H9 (cell line): ENCODE measurements at regions not wholly inside any gene's neighbourhood (a gene's known extent, or its start where the extent isn't known, plus 50 kb on each side); places are given as distances from the start of the nearest gene placed in this dataset.

Experiments used
- DNase-seq: peaks from one replicate; pipeline ENCODE4 v3.0.0-alpha.2; 2017
- H2AFZ ChIP-seq: one replicate; pipeline ENCODE4 v1.6.1; 2013; ENCODE audit warnings: mild to moderate bottlenecking, low read length, control low read depth, moderate library complexity
- H2AK5ac ChIP-seq: 2 replicates; pipeline ENCODE4 v1.6.1; 2013; ENCODE audit warnings: low read length, control low read depth, mixed read lengths; ENCODE audit not compliant: insufficient read length
- H2BK120ac ChIP-seq: one replicate; pipeline ENCODE4 v1.6.1; 2013; ENCODE audit warnings: low read depth, mild to moderate bottlenecking, low read length, control low read depth, inconsistent platforms; ENCODE audit not compliant: poor library complexity, severe bottlenecking
- H2BK12ac ChIP-seq: 2 replicates; pipeline ENCODE4 v1.6.1; 2013; ENCODE audit warnings: low read length, control low read depth, mixed read lengths, low read depth; ENCODE audit not compliant: insufficient read length
- H2BK15ac ChIP-seq: 2 replicates; pipeline ENCODE4 v1.6.1; 2013; ENCODE audit warnings: low read depth, low read length, control low read depth
- H2BK20ac ChIP-seq: one replicate; pipeline ENCODE4 v1.6.1; 2013; ENCODE audit warnings: low read depth, mild to moderate bottlenecking, low read length, control low read depth, inconsistent platforms; ENCODE audit not compliant: poor library complexity, severe bottlenecking
- H2BK5ac ChIP-seq: 2 replicates; pipeline ENCODE4 v1.6.1; 2013; ENCODE audit warnings: low read length, control low read depth, mixed read lengths; ENCODE audit not compliant: insufficient read length
- H3K14ac ChIP-seq: 2 replicates; pipeline ENCODE4 v1.6.1; 2013; ENCODE audit warnings: low read length, control low read depth; ENCODE audit not compliant: insufficient read depth
- H3K18ac ChIP-seq: 2 replicates; pipeline ENCODE4 v1.6.1; 2013; ENCODE audit warnings: low read depth, mild to moderate bottlenecking, mixed read lengths, low read length, control low read depth; ENCODE audit not compliant: insufficient read length
- H3K23ac ChIP-seq: 2 replicates; pipeline ENCODE4 v1.6.1; 2013; ENCODE audit warnings: low read length, control low read depth, mixed read lengths, low read depth; ENCODE audit not compliant: insufficient read length
- H3K23me2 ChIP-seq: 2 replicates; pipeline ENCODE4 v1.6.1; 2013; ENCODE audit warnings: low read depth, mild to moderate bottlenecking, mixed read lengths, low read length, control low read depth; ENCODE audit not compliant: insufficient read length, poor library complexity, severe bottlenecking
- H3K27ac ChIP-seq: 2 replicates; pipeline ENCODE4 v1.5.1; 2013; ENCODE audit warnings: low read length, control low read depth, mixed read lengths, low read depth; ENCODE audit not compliant: insufficient read length
- H3K27me3 ChIP-seq: 2 replicates; pipeline ENCODE4 v1.6.1; 2013; ENCODE audit warnings: low read length, control low read depth, inconsistent platforms; ENCODE audit not compliant: insufficient read depth
- H3K4ac ChIP-seq: 2 replicates; pipeline ENCODE4 v1.6.1; 2013; ENCODE audit warnings: low read depth, mild to moderate bottlenecking, control low read depth, inconsistent platforms, low read length, moderate library complexity
- H3K4me1 ChIP-seq: 2 replicates; pipeline ENCODE4 v1.6.1; 2013; ENCODE audit warnings: low read length, control low read depth, inconsistent platforms; ENCODE audit not compliant: insufficient read depth
- H3K4me2 ChIP-seq: 2 replicates; pipeline ENCODE4 v1.6.1; 2013; ENCODE audit warnings: low read length, control low read depth, mixed read lengths; ENCODE audit not compliant: insufficient read length, insufficient read depth
- H3K56ac ChIP-seq: 2 replicates; pipeline ENCODE4 v1.6.1; 2013; ENCODE audit warnings: low read depth, mild to moderate bottlenecking, mixed read lengths, low read length, control low read depth; ENCODE audit not compliant: insufficient read length
- H3K79me1 ChIP-seq: 2 replicates; pipeline ENCODE4 v1.6.1; 2013; ENCODE audit warnings: low read depth, mild to moderate bottlenecking, moderate library complexity, low read length, control low read depth, inconsistent platforms; ENCODE audit not compliant: insufficient read depth, poor library complexity, severe bottlenecking
- H3K79me2 ChIP-seq: 2 replicates; pipeline ENCODE4 v1.6.1; 2013; ENCODE audit warnings: low read length, control low read depth, inconsistent platforms; ENCODE audit not compliant: insufficient read depth
- H3K9ac ChIP-seq: 2 replicates; pipeline ENCODE4 v1.6.1; 2013; ENCODE audit warnings: low read length, control low read depth, mixed read lengths; ENCODE audit not compliant: insufficient read length; ENCODE audit errors: extremely low read depth
- H3K9me3 ChIP-seq: one replicate; pipeline ENCODE4 v1.6.1; 2013; ENCODE audit warnings: low read depth, low read length, inconsistent platforms; ENCODE audit not compliant: control insufficient read depth
- H3T11ph ChIP-seq: one replicate; pipeline ENCODE4 v1.6.1; 2013; ENCODE audit warnings: mild to moderate bottlenecking, low read length, control low read depth, inconsistent platforms
- H4K20me1 ChIP-seq: one replicate; pipeline ENCODE4 v1.6.1; 2013; ENCODE audit not compliant: control insufficient read depth, insufficient read length, insufficient read depth
- H4K5ac ChIP-seq: 2 replicates; pipeline ENCODE4 v1.6.1; 2013; ENCODE audit warnings: low read depth, mild to moderate bottlenecking, mixed read lengths, low read length, control low read depth; ENCODE audit not compliant: insufficient read length
- H4K8ac ChIP-seq: replicated peaks from 2 replicates; pipeline ENCODE4 v1.6.1; 2013; ENCODE audit warnings: low read length, control low read depth, mixed read lengths, low read depth; ENCODE audit not compliant: insufficient read length
- H4K91ac ChIP-seq: 2 replicates; pipeline ENCODE4 v1.6.1; 2013; ENCODE audit warnings: low read depth, mild to moderate bottlenecking, moderate library complexity, mixed read lengths, low read length, control low read depth; ENCODE audit not compliant: insufficient read length
- H3K27ac Mint-ChIP-seq, 3 experiments: 2 replicates in 2 of 3; 3 replicates in 1 of 3; pipeline ENCODE4 v1.8.0; 2020 to 2021; ENCODE audit warnings: mixed read lengths in 3 of 3, mild to moderate bottlenecking in 1 of 3, moderate library complexity in 1 of 3
- H3K27me3 Mint-ChIP-seq: 2 replicates; pipeline ENCODE4 v1.8.0; 2021; ENCODE audit warnings: low read depth, mild to moderate bottlenecking, moderate library complexity, mixed read lengths
- H3K36me3 Mint-ChIP-seq, 3 experiments: 2 replicates in 2 of 3; 3 replicates in 1 of 3; pipeline ENCODE4 v1.8.0; 2020 to 2021; ENCODE audit warnings: low read depth in 3 of 3, mixed read lengths in 3 of 3; ENCODE audit not compliant: insufficient read depth in 1 of 3
- H3K4me1 Mint-ChIP-seq, 2 experiments: 2 replicates each; pipeline ENCODE4 v1.8.0; 2020; ENCODE audit warnings: mixed read lengths in 2 of 2
- H3K4me3 Mint-ChIP-seq, 2 experiments: 2 replicates in 1 of 2; 3 replicates in 1 of 2; pipeline ENCODE4 v1.8.0; 2020 to 2021; ENCODE audit warnings: mild to moderate bottlenecking in 2 of 2, mixed read lengths in 2 of 2, moderate library complexity in 1 of 2
- H3K9me3 Mint-ChIP-seq, 2 experiments: 2 replicates in 1 of 2; 3 replicates in 1 of 2; pipeline ENCODE4 v1.8.0; 2020; ENCODE audit warnings: mild to moderate bottlenecking in 2 of 2, mixed read lengths in 2 of 2, moderate library complexity in 1 of 2
- CTCF ChIP-seq: fragments of 200-600 bp; sonication (generic); conservative IDR thresholded peaks from 3 replicates; pipeline ENCODE4 v1.8.0; 2021; ENCODE audit warnings: antibody characterized with exemption, mild to moderate bottlenecking
- WGBS: extraction: QIAGEN DNeasy Blood & Tissue Kit; methylation state at CpG from one replicate; pipeline ENCODE4 v1.1.7; 2013; ENCODE audit warnings: missing lambda C conversion rate, low lambda C conversion rate, mixed read lengths; ENCODE audit not compliant: insufficient read length; ENCODE audit errors: extremely low coverage; 5-methylcytosine and 5-hydroxymethylcytosine counted together

- no peak overlapping the region for H2BK15ac ChIP-seq
- H3K9me3 Mint-ChIP-seq: no peaks in the 10 kb centered on the region; a peak in 1 of 5 replicates
- H2BK20ac ChIP-seq: no peak overlapping the region
- H3K9me3 ChIP-seq: no peaks in the 10 kb centered on the region
- no peak overlapping the region for H2BK120ac ChIP-seq
- H3K14ac ChIP-seq: no peak overlapping the region
- no peak overlapping the region for H2BK12ac ChIP-seq
- no peak overlapping the region for H3K18ac ChIP-seq
- no peak overlapping the region for H3T11ph ChIP-seq
- no peaks in the 10 kb centered on the region for H3K27me3 Mint-ChIP-seq
- H3K23ac ChIP-seq: no peak overlapping the region
- H3K36me3 Mint-ChIP-seq: peaks cover 0 to 4% (median 0%) of the 10 kb centered on the region in 3 experiments; a peak in 1 of 7 replicates
- no peak for TF ChIP-seq CTCF
- DNase-seq: no peak
- no peak overlapping the region for H2AK5ac ChIP-seq
- H2AFZ ChIP-seq: no peak overlapping the region
- H3K27me3 ChIP-seq: no peaks in the 10 kb centered on the region
- H3K9ac ChIP-seq: no peak overlapping the region
- H3K79me2 ChIP-seq: no peaks in the 10 kb centered on the region
- H3K4ac ChIP-seq: no peak overlapping the region
- no peaks in the 10 kb centered on the region for H3K23me2 ChIP-seq
- H2BK5ac ChIP-seq: no peak overlapping the region
- H3K27ac Mint-ChIP-seq: peak overlapping the region in 2 of 3 experiments; percentile 70 to 84; a peak in 3 of 7 replicates
- no peak overlapping the region for H3K56ac ChIP-seq
- no peak overlapping the region for H3K4me2 ChIP-seq
- no peak overlapping the region for H4K8ac ChIP-seq
- H4K91ac ChIP-seq: no peak overlapping the region
- H4K20me1 ChIP-seq: no peaks in the 10 kb centered on the region
- H3K27ac ChIP-seq: no peak overlapping the region
- peaks cover 4% of the 10 kb centered on the region; the same call in 1 of the 2 replicates for H3K4me1 ChIP-seq
- H3K79me1 ChIP-seq: no peaks in the 10 kb centered on the region
- WGBS: no CpG with 5 or more reads among the region's 7 CpGs
- H3K4me1 Mint-ChIP-seq: peaks cover 10 to 12% of the 10 kb centered on the region in 2 experiments
- no peak overlapping the region for H3K4me3 Mint-ChIP-seq
- no peak overlapping the region for H4K5ac ChIP-seq
Measured at GRCh38 chr16:72569677-72570076, 397.7 kb upstream of the PMFBP1 start.
